Activated CD4-positive, CD25-positive, alpha-beta regulatory T cell (primary cell): ENCODE measurements at regions not wholly inside any gene's neighbourhood (a gene's known extent, or its start where the extent isn't known, plus 50 kb on each side); places are given as distances from the start of the nearest gene placed in this dataset.
"Not testable (repeated sequence)": the region's sequence is repeated elsewhere in the genome, so short reads cannot be mapped to it uniquely, and the experiment has no call there.

Source experiments
- DNase-seq, 4 experiments: peaks; one replicate each; lab custom pipeline; 2025; lab: John Stamatoyannopoulos, UW

DNA sequence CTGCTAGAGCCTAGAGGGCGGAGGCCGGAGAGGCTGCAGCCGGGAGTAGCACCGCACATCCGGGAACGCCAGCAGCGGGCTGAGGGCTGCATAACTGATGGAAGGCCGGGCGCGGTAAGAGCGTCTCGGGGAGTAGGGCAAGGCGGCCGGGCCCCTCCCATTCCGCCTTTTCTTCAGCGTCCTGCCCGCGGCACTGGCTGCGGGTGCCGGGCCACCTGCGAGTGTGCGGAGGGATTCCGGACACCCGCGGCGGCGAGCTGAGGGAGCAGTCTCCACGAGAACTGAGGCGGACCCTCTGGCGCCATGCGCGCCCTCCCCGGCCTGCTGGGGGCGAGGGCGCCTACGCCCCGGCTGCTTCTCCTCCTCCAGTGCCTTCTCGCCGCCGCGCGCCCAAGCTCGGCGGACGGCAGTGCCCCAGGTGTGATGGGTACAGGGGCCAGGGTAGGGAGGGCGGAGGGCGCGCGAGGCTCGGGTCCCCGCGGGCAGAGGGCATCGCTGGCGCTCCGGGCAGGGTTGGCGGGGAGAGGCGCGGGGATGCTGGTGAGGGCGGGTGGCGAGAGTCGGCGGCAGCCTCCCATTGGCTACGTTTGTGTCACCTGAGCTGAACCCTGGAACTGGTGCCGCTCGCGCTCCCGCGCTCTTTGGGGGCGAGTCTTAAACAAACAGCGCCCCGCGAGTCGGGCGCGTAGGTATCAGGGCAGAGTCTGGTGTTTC lies 334.4 kb downstream of the SRGAP2C start:
- DNase-seq = peak; percentile 37 to 64 (median 58)

DNA sequence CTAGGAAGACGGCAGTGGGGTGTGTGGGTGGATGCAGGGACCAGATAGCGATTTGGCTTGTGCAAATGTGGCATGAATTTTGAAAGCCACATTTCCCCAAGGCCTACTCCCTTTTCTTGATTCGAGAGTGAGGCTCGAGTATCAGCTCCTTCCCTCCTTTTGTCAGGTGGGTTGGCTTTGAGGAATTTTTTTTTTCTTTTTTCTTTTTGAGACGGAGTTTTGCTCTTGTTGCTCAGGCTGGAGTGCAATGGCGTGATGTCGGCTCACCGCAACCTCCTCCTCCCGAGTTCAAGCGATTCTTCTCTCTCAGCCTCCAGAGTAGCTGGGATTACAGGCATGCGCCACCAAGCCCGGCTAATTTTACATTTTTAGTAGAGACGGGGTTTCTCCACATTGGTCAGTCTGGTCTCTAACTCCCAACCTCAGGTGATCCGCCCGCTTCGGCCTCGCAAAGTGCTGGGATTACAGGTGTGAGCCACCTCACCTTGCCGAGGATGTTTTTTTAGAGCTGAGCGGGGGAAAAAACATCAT lies 335.0 kb downstream of the SRGAP2C start:
- not testable (repeated sequence) for DNase-seq

- no peak for DNase-seq
Observed at GRCh38 chr1:121522061-121522759, 337.4 kb downstream of the SRGAP2C start.

GRCh38 chr1:121523112-121523511 lies 338.3 kb downstream of the SRGAP2C start:
- DNase-seq = not testable (repeated sequence)

DNA sequence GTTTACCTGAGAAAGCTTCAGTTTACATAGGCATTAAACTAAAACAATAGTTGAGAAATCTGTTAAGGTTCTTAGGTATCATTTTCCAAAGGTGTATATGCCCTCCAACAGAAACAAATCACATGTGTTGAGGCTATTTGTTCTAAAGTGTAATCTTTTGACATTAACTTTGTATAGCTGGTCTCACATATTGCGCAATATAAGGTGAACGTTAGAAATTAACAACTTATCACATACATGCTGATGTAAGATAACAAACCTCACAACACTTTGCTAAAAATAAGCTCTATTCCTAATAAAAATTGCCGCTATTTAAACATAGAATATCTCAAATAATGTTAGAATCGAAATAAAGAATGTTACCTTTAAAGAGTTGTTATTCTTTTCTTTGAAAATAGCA lies 340.6 kb downstream of the SRGAP2C start:
- DNase-seq = no peak

DNA sequence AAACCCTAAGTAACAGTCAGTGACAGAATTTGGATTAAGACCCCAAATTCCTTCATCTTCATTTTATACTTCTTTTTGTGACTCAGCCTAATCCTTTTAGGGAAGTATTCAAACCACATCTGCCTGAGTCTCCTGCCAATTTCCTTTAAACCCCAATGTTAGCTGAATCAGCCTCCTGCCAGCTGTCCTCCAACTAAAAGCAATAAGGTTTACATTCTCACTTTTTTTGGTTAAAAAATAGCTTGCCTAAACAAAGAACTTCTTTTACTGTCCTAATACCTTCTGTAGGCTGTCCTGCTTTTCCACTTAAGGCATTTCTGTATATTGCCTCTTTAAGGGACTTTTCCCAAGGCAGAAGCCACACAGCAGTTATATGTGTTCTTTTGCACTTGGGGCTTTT lies 344.2 kb downstream of the SRGAP2C start:
- DNase-seq = not testable (repeated sequence)

DNA sequence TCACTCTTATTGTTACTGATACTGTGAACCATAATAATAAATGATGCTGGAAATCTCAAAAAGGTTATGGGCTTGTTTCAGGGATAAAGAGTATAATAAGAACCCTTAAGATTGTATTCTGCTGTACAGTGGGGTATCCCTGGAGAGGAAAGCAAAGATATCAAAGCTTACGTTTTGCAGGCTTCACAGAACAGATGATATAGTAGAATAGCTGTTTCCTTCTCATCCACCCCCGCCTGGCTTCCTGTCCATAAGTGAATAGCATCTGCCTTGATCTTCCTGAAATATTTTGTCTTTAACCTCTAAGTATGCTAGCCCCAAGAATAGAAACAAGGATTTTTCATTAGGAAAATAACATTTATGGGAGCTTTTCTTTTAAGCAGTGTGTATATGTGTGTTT lies 345.3 kb downstream of the SRGAP2C start:
- DNase-seq = not testable (repeated sequence)

GRCh38 chr1:121531747-121532146 lies 347.0 kb downstream of the SRGAP2C start:
- DNase-seq = not testable (repeated sequence)

- not testable (repeated sequence) for DNase-seq
Observed at GRCh38 chr1:121538148-121538547, 353.4 kb downstream of the SRGAP2C start.

DNA sequence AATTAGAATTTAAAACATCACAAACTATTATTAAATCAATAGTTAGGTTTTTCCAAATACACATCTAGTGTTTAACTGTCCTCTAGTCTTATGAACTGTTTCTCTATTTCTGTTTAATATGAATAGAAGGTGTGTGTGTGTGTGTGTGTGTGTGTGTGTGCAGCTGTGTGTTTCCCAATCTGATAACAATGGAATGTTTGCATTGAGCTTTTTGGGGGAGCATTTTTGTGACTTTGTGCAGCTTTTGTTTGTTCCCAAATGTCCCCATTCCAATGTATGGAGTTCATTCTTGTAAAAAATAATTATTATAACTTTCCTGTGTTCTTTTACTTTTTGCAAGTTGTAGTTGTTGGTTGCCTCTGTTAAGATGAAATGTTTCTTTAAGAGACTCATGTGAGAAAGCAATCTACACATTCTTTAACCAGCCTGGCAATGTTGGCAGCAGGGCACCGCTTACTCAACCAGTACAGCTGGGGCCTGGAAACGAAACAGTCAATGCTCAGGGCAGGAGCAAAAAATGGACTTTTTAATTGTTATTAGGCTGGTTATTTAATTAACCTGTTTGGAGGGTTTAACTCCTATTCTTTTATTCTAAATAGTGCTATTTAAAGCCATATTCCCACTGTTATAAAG lies 354.3 kb downstream of the SRGAP2C start:
- DNase-seq = no peak

GRCh38 chr1:121543988-121544387 lies 359.2 kb downstream of the SRGAP2C start:
- DNase-seq = not testable (repeated sequence)

DNA sequence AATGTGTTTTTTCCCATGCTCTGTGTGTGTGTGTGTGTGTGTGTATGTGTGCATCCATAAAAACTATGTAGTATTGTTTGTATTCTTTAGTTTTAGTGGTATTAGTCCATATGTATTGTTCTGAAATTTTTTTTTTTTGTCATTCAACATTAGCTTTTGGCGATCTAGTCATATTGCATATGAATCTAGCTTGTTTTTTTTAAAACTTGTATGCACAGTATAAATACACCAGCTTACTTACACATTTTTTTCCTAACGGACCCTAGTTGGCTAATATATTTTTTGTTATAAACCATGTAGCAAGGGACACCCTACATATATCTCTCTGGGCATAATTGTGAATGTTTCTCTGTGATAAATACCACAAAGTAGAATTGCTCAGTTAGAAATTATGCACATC lies 359.7 kb downstream of the SRGAP2C start:
- DNase-seq = no peak

DNA sequence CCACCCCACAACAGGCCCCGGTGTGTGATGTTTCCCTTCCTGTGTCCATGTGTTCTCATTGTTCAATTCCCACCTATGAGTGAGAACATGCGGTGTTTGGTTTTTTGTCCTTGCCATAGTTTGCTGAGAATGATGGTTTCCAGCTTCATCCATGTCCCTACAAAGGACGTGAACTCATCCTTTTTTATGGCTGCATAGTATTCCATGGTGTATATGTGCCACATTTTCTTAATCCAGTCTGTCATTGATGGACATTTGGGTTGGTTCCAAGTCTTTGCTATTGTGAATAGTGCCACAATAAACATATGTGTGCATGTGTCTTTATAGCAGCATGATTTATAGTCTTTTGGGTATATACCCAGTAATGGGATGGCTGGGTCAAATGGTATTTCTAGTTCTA lies 361.1 kb downstream of the SRGAP2C start:
- DNase-seq = not testable (repeated sequence)

- DNase-seq = no peak
Observed at GRCh38 chr1:121546830-121547591, 362.2 kb downstream of the SRGAP2C start.

- DNase-seq = not testable (repeated sequence)
Observed at GRCh38 chr1:121547726-121548125, 363.0 kb downstream of the SRGAP2C start.

- DNase-seq = not testable (repeated sequence)
Observed at GRCh38 chr1:121550817-121551216, 366.0 kb downstream of the SRGAP2C start.

- DNase-seq = not testable (repeated sequence)
Observed at GRCh38 chr1:121551491-121551890, 366.7 kb downstream of the SRGAP2C start.

DNA sequence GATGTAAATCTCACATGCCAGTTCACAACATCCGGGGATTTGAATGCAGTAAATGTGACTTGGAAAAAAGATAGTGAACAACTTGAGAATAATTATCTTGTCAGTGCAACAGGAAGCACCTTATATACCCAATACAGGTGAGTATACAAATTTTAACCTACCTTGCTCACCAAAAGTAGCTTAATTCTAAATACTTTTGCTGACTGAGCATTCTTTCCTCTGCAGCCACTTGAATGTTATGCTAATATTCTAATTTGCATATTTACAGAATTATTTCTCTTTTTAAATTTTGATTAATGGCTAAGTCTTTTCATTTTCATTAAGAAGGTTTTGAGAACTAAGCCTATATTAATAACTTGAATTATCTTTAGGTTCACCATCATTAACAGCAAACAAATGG lies 371.8 kb downstream of the SRGAP2C start:
- not testable (repeated sequence) for DNase-seq

- DNase-seq = not testable (repeated sequence)
Observed at GRCh38 chr1:121558034-121558433, 373.3 kb downstream of the SRGAP2C start.

GRCh38 chr1:121558514-121558913 lies 373.7 kb downstream of the SRGAP2C start:
- DNase-seq = no peak

GRCh38 chr1:121566346-121566745 lies 381.6 kb downstream of the SRGAP2C start:
- DNase-seq = no peak

DNA sequence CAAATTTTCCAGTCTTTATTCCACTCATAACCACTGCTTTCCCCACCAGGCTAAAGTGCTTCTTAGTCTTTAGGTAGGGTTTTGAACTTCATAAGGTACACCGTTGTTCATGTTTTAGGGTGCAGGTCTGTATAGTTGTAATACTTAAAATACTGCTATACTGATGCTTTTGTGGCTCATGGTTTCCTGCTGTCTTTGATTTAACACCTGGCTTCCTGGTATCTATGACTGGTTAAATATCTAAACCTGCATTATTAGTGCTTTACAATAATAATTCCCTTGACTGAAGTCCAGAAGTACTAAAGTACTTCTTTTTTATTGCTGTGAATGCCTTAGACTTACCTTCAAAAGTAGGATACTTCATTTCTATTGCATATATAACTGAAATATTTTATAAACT lies 384.7 kb downstream of the SRGAP2C start:
- DNase-seq = no peak
